ENCODE measurements at regions not wholly inside any gene's neighbourhood (a gene's known extent, or its start where the extent isn't known, plus 50 kb on each side); places are given as distances from the start of the nearest gene placed in this dataset.
"Not testable (repeated sequence)": the region's sequence is repeated elsewhere in the genome, so short reads cannot be mapped to it uniquely, and the experiment has no call there.

GRCh38 chr9:100813871-100814270 lies 214.7 kb upstream of the PLPPR1 start:
- DNase-seq = no peak

GRCh38 chr9:100819980-100820379 lies 208.5 kb upstream of the PLPPR1 start:
- DNase-seq = no peak

GRCh38 chr9:100833035-100833434 lies 195.5 kb upstream of the PLPPR1 start:
- DNase-seq = not testable (repeated sequence)

GRCh38 chr9:100838857-100839256 lies 189.7 kb upstream of the PLPPR1 start:
- no peak for DNase-seq

GRCh38 chr9:100848726-100849125 lies 179.8 kb upstream of the PLPPR1 start:
- DNase-seq = no peak

GRCh38 chr9:100852088-100852487 lies 176.4 kb upstream of the PLPPR1 start:
- no peak for DNase-seq

GRCh38 chr9:100856238-100856637 lies 172.3 kb upstream of the PLPPR1 start:
- DNase-seq = no peak

GRCh38 chr9:100865111-100865510 lies 163.4 kb upstream of the PLPPR1 start:
- no peak for DNase-seq

- no peak for DNase-seq
Measured at GRCh38 chr9:100865648-100866047, 162.9 kb upstream of the PLPPR1 start.

- no peak for DNase-seq
Measured at GRCh38 chr9:100869326-100869725, 159.2 kb upstream of the PLPPR1 start.

- no peak for DNase-seq
Measured at GRCh38 chr9:100879884-100880283, 148.6 kb upstream of the PLPPR1 start.

GRCh38 chr9:100880284-100880683 lies 148.2 kb upstream of the PLPPR1 start:
- DNase-seq = no peak

GRCh38 chr9:100884518-100884917 lies 144.0 kb upstream of the PLPPR1 start:
- peak; percentile 45 for DNase-seq

- no peak for DNase-seq
Measured at GRCh38 chr9:100890321-100890720, 138.2 kb upstream of the PLPPR1 start.

- peak; percentile 5 for DNase-seq
Measured at GRCh38 chr9:100911273-100911672, 117.3 kb upstream of the PLPPR1 start.

GRCh38 chr9:100913257-100913656 lies 115.3 kb upstream of the PLPPR1 start:
- DNase-seq = no peak

- DNase-seq = no peak
Measured at GRCh38 chr9:100914266-100914665, 114.3 kb upstream of the PLPPR1 start.

- no peak for DNase-seq
Measured at GRCh38 chr9:100919506-100919905, 109.0 kb upstream of the PLPPR1 start.

- no peak for DNase-seq
Measured at GRCh38 chr9:100926366-100926765, 102.2 kb upstream of the PLPPR1 start.

GRCh38 chr9:100927763-100928162 lies 100.8 kb upstream of the PLPPR1 start:
- no peak for DNase-seq

- no peak for DNase-seq
Measured at GRCh38 chr9:100933656-100934055, 94.9 kb upstream of the PLPPR1 start.

- no peak for DNase-seq
Measured at GRCh38 chr9:100937382-100937781, 91.1 kb upstream of the PLPPR1 start.

GRCh38 chr9:100938507-100938906 lies 90.0 kb upstream of the PLPPR1 start:
- no peak for DNase-seq

GRCh38 chr9:100939636-100940035 lies 88.9 kb upstream of the PLPPR1 start:
- DNase-seq = no peak

GRCh38 chr9:100959226-100959625 lies 69.3 kb upstream of the PLPPR1 start:
- DNase-seq = no peak

Data from tongue (tissue), 1 donor.